Small intestine (tissue), 7 donors: ENCODE measurements at regions not wholly inside any gene's neighbourhood (a gene's known extent, or its start where the extent isn't known, plus 50 kb on each side); places are given as distances from the start of the nearest gene placed in this dataset.
A peak's percentile ranks its signal among the peaks of the same experiment; 100 is the strongest.
"Not testable (repeated sequence)": the region's sequence is repeated elsewhere in the genome, so short reads cannot be mapped to it uniquely, and the experiment has no call there.

Source experiments
- DNase-seq, 2 donors: peaks; one replicate each; pipeline versions ENCODE4 v3.0.0 to v3.0.0-alpha.2; 2013
- FAIRE-seq: peaks from 2 replicates; lab custom pipeline; 2012; peaks lifted over from hg19 to GRCh38; lab: Jason Lieb, UNC
- H3K27ac ChIP-seq, 3 donors: one replicate each; pipeline ENCODE4 v1.5.1; 2013; ENCODE audit warnings: low read length in 2 of 3, mild to moderate bottlenecking in 2 of 3, control low read depth in 1 of 3, inconsistent platforms in 1 of 3, low read depth in 1 of 3, moderate library complexity in 1 of 3
- H3K27me3 ChIP-seq, 3 donors: one replicate each; pipeline ENCODE4 v1.6.1; 2013; ENCODE audit warnings: low read length in 3 of 3, inconsistent platforms in 1 of 3; ENCODE audit not compliant: control insufficient read depth in 3 of 3, insufficient read depth in 3 of 3
- H3K36me3 ChIP-seq, 3 donors: one replicate each; pipeline ENCODE4 v1.6.1; 2013; ENCODE audit warnings: low read length in 3 of 3, inconsistent platforms in 1 of 3, low read depth in 1 of 3, mild to moderate bottlenecking in 1 of 3, moderate library complexity in 1 of 3; ENCODE audit not compliant: control insufficient read depth in 3 of 3, insufficient read depth in 2 of 3
- H3K4me1 ChIP-seq, 3 donors: one replicate each; pipeline ENCODE4 v1.6.1; 2013; ENCODE audit warnings: low read length in 2 of 3, inconsistent platforms in 1 of 3, low read depth in 1 of 3, mild to moderate bottlenecking in 1 of 3, moderate library complexity in 1 of 3; ENCODE audit not compliant: control insufficient read depth in 3 of 3, insufficient read depth in 2 of 3
- H3K4me3 ChIP-seq, 3 donors: one replicate each; pipeline ENCODE4 v1.5.1; 2013; ENCODE audit warnings: low read length in 3 of 3, control low read depth in 1 of 3, inconsistent platforms in 1 of 3, low read depth in 1 of 3, mild to moderate bottlenecking in 1 of 3, moderate library complexity in 1 of 3
- H3K9me3 ChIP-seq, 2 donors: one replicate each; pipeline ENCODE4 v1.6.1; 2013; ENCODE audit warnings: low read depth in 1 of 2, low read length in 1 of 2; ENCODE audit not compliant: control insufficient read depth in 2 of 2, insufficient read depth in 1 of 2
- WGBS, 3 donors: extraction: QIAGEN DNeasy Blood & Tissue Kit; methylation state at CpG; one replicate each; pipeline ENCODE4 v1.1.7; 2013; 5-methylcytosine and 5-hydroxymethylcytosine counted together
- donor health status: healthy with polysubstance abuse.
- donor health status: control.
- donor health status: control.
- donor health status: Bipolar disorder and iron deficiency.
- donor health status: healthy.

GRCh38 chr7:26089469-26089868, 62.5 kb upstream of the NFE2L3 start:
- not testable (repeated sequence) for H3K27me3 ChIP-seq, H3K4me1 ChIP-seq, H3K36me3 ChIP-seq, H3K9me3 ChIP-seq, FAIRE-seq, H3K4me3 ChIP-seq, DNase-seq, H3K27ac ChIP-seq
- 49 to 60% (median 54%) methylated on average over 6 of the region's 6 CpGs for WGBS, 3 donors

DNA sequence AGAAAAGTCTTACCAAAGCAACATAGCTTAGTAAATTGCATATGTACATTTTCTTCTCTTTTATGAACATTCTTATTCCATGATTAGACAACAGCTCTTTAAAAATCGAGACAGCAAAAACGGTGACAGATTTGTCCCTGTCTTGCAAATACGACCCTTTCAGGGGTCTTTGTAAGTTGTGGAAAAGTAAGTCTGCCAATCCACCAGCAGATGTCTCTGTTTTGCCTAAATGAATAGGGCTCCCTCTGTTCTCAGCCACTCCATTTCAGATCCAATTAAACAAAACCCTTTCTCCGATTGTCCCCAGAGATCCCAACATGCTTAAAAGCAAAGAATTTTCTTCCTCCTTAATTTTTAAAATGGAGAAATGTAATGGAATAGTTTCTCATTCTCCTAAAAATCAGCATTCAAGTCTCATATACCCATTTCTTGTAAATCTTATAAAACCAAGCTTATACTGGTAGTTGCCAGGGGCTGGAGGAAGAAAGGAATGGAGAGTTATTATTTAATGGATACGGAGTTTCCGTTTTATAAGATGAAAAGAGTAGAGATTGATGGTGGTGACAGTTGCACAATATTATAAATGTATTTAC, 61.0 kb upstream of the NFE2L3 start:
- peaks cover 0 to 8% (median 0%) of the 10 kb centered on the region in 3 donors for H3K4me1 ChIP-seq
- DNase-seq (peak; percentile 50 to 57), FAIRE-seq (no peak)
- H3K4me3 ChIP-seq: no peak overlapping the region
- no peaks in the 10 kb centered on the region for H3K36me3 ChIP-seq
- WGBS, 3 donors: 3 to 14% (median 6%) methylated on average over 6 of the region's 6 CpGs
- H3K9me3 ChIP-seq: no peaks in the 10 kb centered on the region
- H3K27me3 ChIP-seq: no peaks in the 10 kb centered on the region
- no peak overlapping the region for H3K27ac ChIP-seq

- Histone ChIP-seq H3K36me3 (no peaks in the 10 kb centered on the region), H3K4me3 (no peak overlapping the region), H3K9me3 (no peaks in the 10 kb centered on the region), H3K27me3 (no peaks in the 10 kb centered on the region), H3K27ac (no peak overlapping the region), H3K4me1 (peaks cover 0 to 8% (median 0%) of the 10 kb centered on the region in 3 donors)
- DNase-seq: no peak
- 65 to 71% (median 71%) methylated on average over 4 of the region's 4 CpGs for WGBS, 3 donors
- no peak for FAIRE-seq
Measured at GRCh38 chr7:26091933-26092332, 60.1 kb upstream of the NFE2L3 start.

- H3K36me3 ChIP-seq: no peaks in the 10 kb centered on the region
- no peaks in the 10 kb centered on the region for H3K27me3 ChIP-seq
- H3K27ac ChIP-seq: no peak overlapping the region
- DNase-seq (no peak), FAIRE-seq (no peak)
- no peaks in the 10 kb centered on the region for H3K9me3 ChIP-seq
- peaks cover 0 to 8% (median 0%) of the 10 kb centered on the region in 3 donors for H3K4me1 ChIP-seq
- H3K4me3 ChIP-seq: no peak overlapping the region
Measured at GRCh38 chr7:26093023-26093422, 59.0 kb upstream of the NFE2L3 start.

- FAIRE-seq (no peak), DNase-seq (no peak)
- Histone ChIP-seq H3K36me3 (no peaks in the 10 kb centered on the region), H3K4me1 (peaks cover 0 to 1% (median 0%) of the 10 kb centered on the region in 3 donors), H3K27me3 (no peaks in the 10 kb centered on the region), H3K4me3 (no peak overlapping the region), H3K9me3 (no peaks in the 10 kb centered on the region), H3K27ac (no peak overlapping the region)
- WGBS, 3 donors: 86 to 96% (median 95%) methylated on average over 3 of the region's 3 CpGs
Measured at GRCh38 chr7:26096136-26096535, 55.9 kb upstream of the NFE2L3 start.

- peaks cover 0 to 13% (median 0%) of the 10 kb centered on the region in 3 donors for H3K4me1 ChIP-seq
- H3K36me3 ChIP-seq: no peaks in the 10 kb centered on the region
- H3K27me3 ChIP-seq: no peaks in the 10 kb centered on the region
- FAIRE-seq (no peak), DNase-seq (no peak)
- 90 to 93% (median 92%) methylated on average over 7 of the region's 7 CpGs for WGBS, 3 donors
- no peak overlapping the region for H3K4me3 ChIP-seq
- no peak overlapping the region for H3K27ac ChIP-seq
- H3K9me3 ChIP-seq: no peaks in the 10 kb centered on the region
Measured at GRCh38 chr7:26097837-26098668, 53.9 kb upstream of the NFE2L3 start.

DNA sequence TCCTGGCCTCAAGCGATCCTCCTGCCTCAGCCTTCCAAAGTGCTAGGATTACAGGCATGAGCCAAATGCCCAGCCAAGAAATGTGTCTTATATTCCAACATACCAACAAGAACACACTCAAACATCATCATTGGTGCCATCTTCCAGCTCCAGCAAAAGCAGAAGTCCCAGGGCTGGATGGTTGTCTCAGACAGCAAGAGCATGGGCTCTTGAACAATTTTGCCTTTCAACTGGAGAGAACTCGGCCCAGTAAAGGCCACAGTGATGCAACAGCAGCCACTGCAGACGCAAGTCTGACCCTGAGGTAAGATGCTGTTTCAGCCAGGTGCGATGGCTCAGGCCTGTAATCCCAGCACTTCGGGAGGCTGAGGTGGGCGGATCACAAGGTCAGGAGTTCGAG, 52.8 kb upstream of the NFE2L3 start:
- Histone ChIP-seq H3K27ac (no peak overlapping the region), H3K9me3 (no peaks in the 10 kb centered on the region), H3K4me3 (no peak overlapping the region), H3K4me1 (peaks cover 0 to 13% (median 0%) of the 10 kb centered on the region in 3 donors), H3K27me3 (no peaks in the 10 kb centered on the region), H3K36me3 (no peaks in the 10 kb centered on the region)
- DNase-seq (no peak), FAIRE-seq (no peak)
- 91 to 94% (median 93%) methylated on average over 7 of the region's 7 CpGs for WGBS, 3 donors

GRCh38 chr7:26100406-26101339, 51.3 kb upstream of the NFE2L3 start:
- Histone ChIP-seq H3K36me3 (no peaks in the 10 kb centered on the region), H3K9me3 (no peaks in the 10 kb centered on the region), H3K4me3 (no peak overlapping the region), H3K4me1 (peaks cover 0 to 13% (median 0%) of the 10 kb centered on the region in 3 donors), H3K27me3 (no peaks in the 10 kb centered on the region), H3K27ac (peak overlapping the region in 1 of 3 donors; percentile 62)
- no peak for FAIRE-seq
- no peak for DNase-seq
- 84 to 93% (median 91%) methylated on average over 17 of the region's 17 CpGs for WGBS, 3 donors
